H9 (cell line): ENCODE measurements at regions not wholly inside any gene's neighbourhood (a gene's known extent, or its start where the extent isn't known, plus 50 kb on each side); places are given as distances from the start of the nearest gene placed in this dataset.
"Not testable (repeated sequence)": the region's sequence is repeated elsewhere in the genome, so short reads cannot be mapped to it uniquely, and the experiment has no call there.

ENCODE experiments used
- DNase-seq: peaks from one replicate; pipeline ENCODE4 v3.0.0-alpha.2; 2017
- H2AFZ ChIP-seq: one replicate; pipeline ENCODE4 v1.6.1; 2013; ENCODE audit warnings: mild to moderate bottlenecking, low read length, control low read depth, moderate library complexity
- H2AK5ac ChIP-seq: 2 replicates; pipeline ENCODE4 v1.6.1; 2013; ENCODE audit warnings: low read length, control low read depth, mixed read lengths; ENCODE audit not compliant: insufficient read length
- H2BK120ac ChIP-seq: one replicate; pipeline ENCODE4 v1.6.1; 2013; ENCODE audit warnings: low read depth, mild to moderate bottlenecking, low read length, control low read depth, inconsistent platforms; ENCODE audit not compliant: poor library complexity, severe bottlenecking
- H2BK12ac ChIP-seq: 2 replicates; pipeline ENCODE4 v1.6.1; 2013; ENCODE audit warnings: low read length, control low read depth, mixed read lengths, low read depth; ENCODE audit not compliant: insufficient read length
- H2BK15ac ChIP-seq: 2 replicates; pipeline ENCODE4 v1.6.1; 2013; ENCODE audit warnings: low read depth, low read length, control low read depth
- H2BK20ac ChIP-seq: one replicate; pipeline ENCODE4 v1.6.1; 2013; ENCODE audit warnings: low read depth, mild to moderate bottlenecking, low read length, control low read depth, inconsistent platforms; ENCODE audit not compliant: poor library complexity, severe bottlenecking
- H2BK5ac ChIP-seq: 2 replicates; pipeline ENCODE4 v1.6.1; 2013; ENCODE audit warnings: low read length, control low read depth, mixed read lengths; ENCODE audit not compliant: insufficient read length
- H3K14ac ChIP-seq: 2 replicates; pipeline ENCODE4 v1.6.1; 2013; ENCODE audit warnings: low read length, control low read depth; ENCODE audit not compliant: insufficient read depth
- H3K18ac ChIP-seq: 2 replicates; pipeline ENCODE4 v1.6.1; 2013; ENCODE audit warnings: low read depth, mild to moderate bottlenecking, mixed read lengths, low read length, control low read depth; ENCODE audit not compliant: insufficient read length
- H3K23ac ChIP-seq: 2 replicates; pipeline ENCODE4 v1.6.1; 2013; ENCODE audit warnings: low read length, control low read depth, mixed read lengths, low read depth; ENCODE audit not compliant: insufficient read length
- H3K23me2 ChIP-seq: 2 replicates; pipeline ENCODE4 v1.6.1; 2013; ENCODE audit warnings: low read depth, mild to moderate bottlenecking, mixed read lengths, low read length, control low read depth; ENCODE audit not compliant: insufficient read length, poor library complexity, severe bottlenecking
- H3K27ac ChIP-seq: 2 replicates; pipeline ENCODE4 v1.5.1; 2013; ENCODE audit warnings: low read length, control low read depth, mixed read lengths, low read depth; ENCODE audit not compliant: insufficient read length
- H3K27me3 ChIP-seq: 2 replicates; pipeline ENCODE4 v1.6.1; 2013; ENCODE audit warnings: low read length, control low read depth, inconsistent platforms; ENCODE audit not compliant: insufficient read depth
- H3K4ac ChIP-seq: 2 replicates; pipeline ENCODE4 v1.6.1; 2013; ENCODE audit warnings: low read depth, mild to moderate bottlenecking, control low read depth, inconsistent platforms, low read length, moderate library complexity
- H3K4me1 ChIP-seq: 2 replicates; pipeline ENCODE4 v1.6.1; 2013; ENCODE audit warnings: low read length, control low read depth, inconsistent platforms; ENCODE audit not compliant: insufficient read depth
- H3K4me2 ChIP-seq: 2 replicates; pipeline ENCODE4 v1.6.1; 2013; ENCODE audit warnings: low read length, control low read depth, mixed read lengths; ENCODE audit not compliant: insufficient read length, insufficient read depth
- H3K56ac ChIP-seq: 2 replicates; pipeline ENCODE4 v1.6.1; 2013; ENCODE audit warnings: low read depth, mild to moderate bottlenecking, mixed read lengths, low read length, control low read depth; ENCODE audit not compliant: insufficient read length
- H3K79me1 ChIP-seq: 2 replicates; pipeline ENCODE4 v1.6.1; 2013; ENCODE audit warnings: low read depth, mild to moderate bottlenecking, moderate library complexity, low read length, control low read depth, inconsistent platforms; ENCODE audit not compliant: insufficient read depth, poor library complexity, severe bottlenecking
- H3K79me2 ChIP-seq: 2 replicates; pipeline ENCODE4 v1.6.1; 2013; ENCODE audit warnings: low read length, control low read depth, inconsistent platforms; ENCODE audit not compliant: insufficient read depth
- H3K9ac ChIP-seq: 2 replicates; pipeline ENCODE4 v1.6.1; 2013; ENCODE audit warnings: low read length, control low read depth, mixed read lengths; ENCODE audit not compliant: insufficient read length; ENCODE audit errors: extremely low read depth
- H3K9me3 ChIP-seq: one replicate; pipeline ENCODE4 v1.6.1; 2013; ENCODE audit warnings: low read depth, low read length, inconsistent platforms; ENCODE audit not compliant: control insufficient read depth
- H3T11ph ChIP-seq: one replicate; pipeline ENCODE4 v1.6.1; 2013; ENCODE audit warnings: mild to moderate bottlenecking, low read length, control low read depth, inconsistent platforms
- H4K20me1 ChIP-seq: one replicate; pipeline ENCODE4 v1.6.1; 2013; ENCODE audit not compliant: control insufficient read depth, insufficient read length, insufficient read depth
- H4K5ac ChIP-seq: 2 replicates; pipeline ENCODE4 v1.6.1; 2013; ENCODE audit warnings: low read depth, mild to moderate bottlenecking, mixed read lengths, low read length, control low read depth; ENCODE audit not compliant: insufficient read length
- H4K8ac ChIP-seq: replicated peaks from 2 replicates; pipeline ENCODE4 v1.6.1; 2013; ENCODE audit warnings: low read length, control low read depth, mixed read lengths, low read depth; ENCODE audit not compliant: insufficient read length
- H4K91ac ChIP-seq: 2 replicates; pipeline ENCODE4 v1.6.1; 2013; ENCODE audit warnings: low read depth, mild to moderate bottlenecking, moderate library complexity, mixed read lengths, low read length, control low read depth; ENCODE audit not compliant: insufficient read length
- H3K27ac Mint-ChIP-seq, 3 experiments: 2 replicates in 2 of 3; 3 replicates in 1 of 3; pipeline ENCODE4 v1.8.0; 2020 to 2021; ENCODE audit warnings: mixed read lengths in 3 of 3, mild to moderate bottlenecking in 1 of 3, moderate library complexity in 1 of 3
- H3K27me3 Mint-ChIP-seq: 2 replicates; pipeline ENCODE4 v1.8.0; 2021; ENCODE audit warnings: low read depth, mild to moderate bottlenecking, moderate library complexity, mixed read lengths
- H3K36me3 Mint-ChIP-seq, 3 experiments: 2 replicates in 2 of 3; 3 replicates in 1 of 3; pipeline ENCODE4 v1.8.0; 2020 to 2021; ENCODE audit warnings: low read depth in 3 of 3, mixed read lengths in 3 of 3; ENCODE audit not compliant: insufficient read depth in 1 of 3
- H3K4me1 Mint-ChIP-seq, 2 experiments: 2 replicates each; pipeline ENCODE4 v1.8.0; 2020; ENCODE audit warnings: mixed read lengths in 2 of 2
- H3K4me3 Mint-ChIP-seq, 2 experiments: 2 replicates in 1 of 2; 3 replicates in 1 of 2; pipeline ENCODE4 v1.8.0; 2020 to 2021; ENCODE audit warnings: mild to moderate bottlenecking in 2 of 2, mixed read lengths in 2 of 2, moderate library complexity in 1 of 2
- H3K9me3 Mint-ChIP-seq, 2 experiments: 2 replicates in 1 of 2; 3 replicates in 1 of 2; pipeline ENCODE4 v1.8.0; 2020; ENCODE audit warnings: mild to moderate bottlenecking in 2 of 2, mixed read lengths in 2 of 2, moderate library complexity in 1 of 2
- WGBS: extraction: QIAGEN DNeasy Blood & Tissue Kit; methylation state at CpG from one replicate; pipeline ENCODE4 v1.1.7; 2013; ENCODE audit warnings: missing lambda C conversion rate, low lambda C conversion rate, mixed read lengths; ENCODE audit not compliant: insufficient read length; ENCODE audit errors: extremely low coverage; 5-methylcytosine and 5-hydroxymethylcytosine counted together

GRCh38 chr2:87293931-87294594 is 272.4 kb upstream of the PLGLB1 start:
- not testable (repeated sequence) for H3K4me1 Mint-ChIP-seq, H3T11ph ChIP-seq, H3K4me3 Mint-ChIP-seq, H3K27ac Mint-ChIP-seq, H4K5ac ChIP-seq, H2BK12ac ChIP-seq, H3K56ac ChIP-seq, H2BK120ac ChIP-seq, H3K9ac ChIP-seq, H3K79me1 ChIP-seq, H3K4ac ChIP-seq, H4K20me1 ChIP-seq, H2BK5ac ChIP-seq, H3K27me3 ChIP-seq, H3K23me2 ChIP-seq, H3K23ac ChIP-seq, H2AK5ac ChIP-seq, H3K4me2 ChIP-seq, H2AFZ ChIP-seq, H3K9me3 Mint-ChIP-seq, H4K8ac ChIP-seq, H3K27ac ChIP-seq, H3K9me3 ChIP-seq, H3K14ac ChIP-seq, H3K79me2 ChIP-seq, H3K27me3 Mint-ChIP-seq, H2BK15ac ChIP-seq, H2BK20ac ChIP-seq, H3K4me1 ChIP-seq, H4K91ac ChIP-seq, H3K36me3 Mint-ChIP-seq, H3K18ac ChIP-seq, DNase-seq
- no CpG with 5 or more reads among the region's 2 CpGs for WGBS

- not testable (repeated sequence) for H3K9me3 ChIP-seq, H3K4me3 Mint-ChIP-seq, H4K91ac ChIP-seq, H3K4me2 ChIP-seq, H4K5ac ChIP-seq, H3K27me3 Mint-ChIP-seq, H3K36me3 Mint-ChIP-seq, H3K27ac Mint-ChIP-seq, H3K23ac ChIP-seq, H2BK120ac ChIP-seq, H3K79me2 ChIP-seq, H3K27me3 ChIP-seq, H3K14ac ChIP-seq, H3K4me1 ChIP-seq, H3K4ac ChIP-seq, H2BK5ac ChIP-seq, H3K56ac ChIP-seq, H2AFZ ChIP-seq, H3T11ph ChIP-seq, H3K9me3 Mint-ChIP-seq, H4K8ac ChIP-seq, H4K20me1 ChIP-seq, H2BK15ac ChIP-seq, H3K27ac ChIP-seq, DNase-seq, H2AK5ac ChIP-seq, H3K18ac ChIP-seq, H3K23me2 ChIP-seq, H3K4me1 Mint-ChIP-seq, H3K79me1 ChIP-seq, H2BK12ac ChIP-seq, H3K9ac ChIP-seq, H2BK20ac ChIP-seq
- no CpG with 5 or more reads among the region's 6 CpGs for WGBS
Observed at GRCh38 chr2:87295135-87295534, 273.5 kb upstream of the PLGLB1 start.
